SK-N-MC (cell line): ENCODE measurements at regions not wholly inside any gene's neighbourhood (a gene's known extent, or its start where the extent isn't known, plus 50 kb on each side); places are given as distances from the start of the nearest gene placed in this dataset.
A peak's percentile ranks its signal among the peaks of the same experiment; 100 is the strongest.

ENCODE experiments used
- DNase-seq: peaks from one replicate; pipeline ENCODE4 v3.0.0-alpha.2; 2011; ENCODE audit warnings: low read depth, low spot score
- H3K27ac ChIP-seq: fragments of 200-600 bp; sonication (generic); 2 replicates; pipeline ENCODE4 v1.5.1; 2016; ENCODE audit warnings: mixed run types
- H3K36me3 ChIP-seq: fragments of 200-600 bp; sonication (generic); 2 replicates; pipeline ENCODE4 v1.6.1; 2017; ENCODE audit warnings: antibody characterized with exemption, low read length, mixed read lengths; ENCODE audit not compliant: insufficient read depth
- H3K4me3 ChIP-seq: fragments of 200-600 bp; sonication (generic); 2 replicates; pipeline ENCODE4 v1.5.1; 2016
- H3K9ac ChIP-seq: fragments of 200-600 bp; sonication (generic); 2 replicates; pipeline ENCODE4 v1.8.0; 2017; ENCODE audit warnings: mixed run types, mixed read lengths; ENCODE audit not compliant: insufficient read length
- H3K9me3 ChIP-seq: fragments of 200-600 bp; sonication (generic); 2 replicates; pipeline ENCODE4 v1.6.1; 2017; ENCODE audit warnings: low read depth, mild to moderate bottlenecking, antibody characterized with exemption, low read length, moderate library complexity, mixed read lengths
- EZH2 ChIP-seq: fragments of 200-600 bp; sonication (generic); IDR thresholded peaks from one replicate; pipeline ENCODE4 v1.6.1; 2017; ENCODE audit warnings: antibody characterized with exemption
- FOXP2 ChIP-seq: optimal IDR thresholded peaks from 2 replicates; pipeline ENCODE3; 2011; ENCODE audit warnings: mild to moderate bottlenecking, moderate library complexity; ENCODE audit not compliant: insufficient read depth; ENCODE audit errors: extremely low read length, control extremely low read depth
- POLR2AphosphoS5 ChIP-seq: IDR thresholded peaks from 2 replicates; pipeline ENCODE4 v1.6.1; 2012; ENCODE audit warnings: mild to moderate bottlenecking, low read depth, low read length, borderline replicate concordance

GRCh38 chr21:29991624-29992023 lies 51.8 kb upstream of the GRIK1 start:
- no peak for DNase-seq
- Histone ChIP-seq H3K27ac (no peak overlapping the region), H3K9me3 (peaks cover 10% of the 10 kb centered on the region; the same call in 1 of the 2 replicates), H3K36me3 (no peaks in the 10 kb centered on the region; the same call in 1 of the 2 replicates), H3K9ac (no peak overlapping the region), H3K4me3 (no peak overlapping the region)
- TF ChIP-seq EZH2 (no peak), POLR2AphosphoS5 (no peak), FOXP2 (no peak)

GRCh38 chr21:29989634-29990234 lies 49.9 kb upstream of the GRIK1 start:
- no peak overlapping the region for H3K9ac ChIP-seq
- no peak for TF ChIP-seq POLR2AphosphoS5
- TF ChIP-seq EZH2: no peak
- no peak for TF ChIP-seq FOXP2
- H3K9me3 ChIP-seq: peaks cover 12% of the 10 kb centered on the region; the same call in 1 of the 2 replicates
- DNase-seq: no peak
- no peak overlapping the region for H3K4me3 ChIP-seq
- peak overlapping the region; percentile 38 for H3K27ac ChIP-seq
- H3K36me3 ChIP-seq: no peaks in the 10 kb centered on the region; the same call in 1 of the 2 replicates
